H1 (cell line): ENCODE measurements at regions not wholly inside any gene's neighbourhood (a gene's known extent, or its start where the extent isn't known, plus 50 kb on each side); places are given as distances from the start of the nearest gene placed in this dataset.

ENCODE experiments used
- GABPA ChIP-seq: IDR thresholded peaks from 2 replicates; pipeline ENCODE4 v1.6.1; 2011; ENCODE audit warnings: mild to moderate bottlenecking, low read length, moderate library complexity, borderline replicate concordance; ENCODE audit not compliant: insufficient read depth
- POLR2A ChIP-seq, 2 experiments: IDR thresholded peaks; 1 replicate in 1 of 2; 2 replicates in 1 of 2; pipeline ENCODE4 v1.6.1; 2011; ENCODE audit warnings: low read depth in 2 of 2, low read length in 2 of 2, mild to moderate bottlenecking in 2 of 2; ENCODE audit errors: control extremely low read depth in 1 of 2
- POLR2AphosphoS5 ChIP-seq: IDR thresholded peaks from 2 replicates; pipeline ENCODE4 v1.6.1; 2011; ENCODE audit warnings: low read depth, low read length
- RAD21 ChIP-seq, 2 experiments: IDR thresholded peaks in 1 of 2; conservative IDR thresholded peaks in 1 of 2; 2 replicates each; pipeline ENCODE4 v1.6.1; 2011; ENCODE audit warnings: low read depth in 2 of 2, low read length in 2 of 2, improper control_type of control experiment in 1 of 2, inconsistent platforms in 1 of 2, mild to moderate bottlenecking in 1 of 2, moderate library complexity in 1 of 2
- SIRT6 ChIP-seq: IDR thresholded peaks from one replicate; pipeline ENCODE4 v1.7.1; 2012; ENCODE audit warnings: low read length, inconsistent platforms
- TF ChIP-seq, protein P1 (sequence below), 3 experiments: IDR thresholded peaks; 1 replicate in 2 of 3; 2 replicates in 1 of 3; pipeline versions ENCODE4 v1.5.1 to v1.6.1; 2011; ENCODE audit warnings: low read length in 3 of 3, mild to moderate bottlenecking in 3 of 3, inconsistent platforms in 2 of 3, low read depth in 1 of 3, moderate library complexity in 1 of 3; ENCODE audit not compliant: insufficient read depth in 1 of 3; ENCODE audit errors: control extremely low read depth in 1 of 3
- TF ChIP-seq, protein P2 (sequence below): IDR thresholded peaks from 2 replicates; pipeline ENCODE4 v1.6.1; 2012; ENCODE audit warnings: inconsistent platforms

DNA sequence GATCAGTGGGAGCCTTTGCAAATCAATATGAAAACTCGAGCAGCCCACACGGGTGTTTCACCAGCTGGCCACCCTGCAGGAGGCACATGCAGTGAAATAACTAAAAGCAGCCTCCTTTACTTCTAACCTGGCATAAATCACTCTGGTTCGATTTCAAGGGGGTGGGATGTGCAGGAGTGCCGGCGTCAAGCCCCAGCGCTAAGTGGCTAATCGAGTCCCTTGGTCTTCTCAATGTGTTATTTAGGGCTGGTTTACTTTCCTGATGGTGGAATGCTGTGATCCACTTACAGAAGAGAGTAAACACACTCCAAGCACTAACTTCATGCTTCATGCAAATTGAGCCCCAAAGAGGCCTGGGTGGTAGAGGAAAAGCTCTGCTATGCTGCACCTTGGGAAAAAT is 109.4 kb downstream of the TMEM174 start:
- TF ChIP-seq SIRT6: no peak
- TF ChIP-seq POLR2AphosphoS5: no peak
- TF ChIP-seq, protein P1, sequence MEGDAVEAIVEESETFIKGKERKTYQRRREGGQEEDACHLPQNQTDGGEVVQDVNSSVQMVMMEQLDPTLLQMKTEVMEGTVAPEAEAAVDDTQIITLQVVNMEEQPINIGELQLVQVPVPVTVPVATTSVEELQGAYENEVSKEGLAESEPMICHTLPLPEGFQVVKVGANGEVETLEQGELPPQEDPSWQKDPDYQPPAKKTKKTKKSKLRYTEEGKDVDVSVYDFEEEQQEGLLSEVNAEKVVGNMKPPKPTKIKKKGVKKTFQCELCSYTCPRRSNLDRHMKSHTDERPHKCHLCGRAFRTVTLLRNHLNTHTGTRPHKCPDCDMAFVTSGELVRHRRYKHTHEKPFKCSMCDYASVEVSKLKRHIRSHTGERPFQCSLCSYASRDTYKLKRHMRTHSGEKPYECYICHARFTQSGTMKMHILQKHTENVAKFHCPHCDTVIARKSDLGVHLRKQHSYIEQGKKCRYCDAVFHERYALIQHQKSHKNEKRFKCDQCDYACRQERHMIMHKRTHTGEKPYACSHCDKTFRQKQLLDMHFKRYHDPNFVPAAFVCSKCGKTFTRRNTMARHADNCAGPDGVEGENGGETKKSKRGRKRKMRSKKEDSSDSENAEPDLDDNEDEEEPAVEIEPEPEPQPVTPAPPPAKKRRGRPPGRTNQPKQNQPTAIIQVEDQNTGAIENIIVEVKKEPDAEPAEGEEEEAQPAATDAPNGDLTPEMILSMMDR (IDR thresholded peaks at IDR 0.05; ENCODE audit: control extremely low read depth in 1 of 3, insufficient read depth in 1 of 3, low read depth in 1 of 3, low read length in 3 of 3): no peak
- no peak for TF ChIP-seq POLR2A (IDR thresholded peaks at IDR 0.05; ENCODE audit: control extremely low read depth in 1 of 2, low read depth in 2 of 2, low read length in 2 of 2)
- no peak for TF ChIP-seq GABPA
- TF ChIP-seq RAD21 (IDR thresholded peaks at IDR 0.05 in 1 of 2, conservative IDR thresholded peaks at IDR 0.05 in 1 of 2; ENCODE audit: low read depth in 2 of 2, low read length in 2 of 2): no peak
- TF ChIP-seq, protein P2, sequence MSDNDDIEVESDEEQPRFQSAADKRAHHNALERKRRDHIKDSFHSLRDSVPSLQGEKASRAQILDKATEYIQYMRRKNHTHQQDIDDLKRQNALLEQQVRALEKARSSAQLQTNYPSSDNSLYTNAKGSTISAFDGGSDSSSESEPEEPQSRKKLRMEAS: no peak
